Psoas muscle (tissue), 7 donors: ENCODE measurements at regions not wholly inside any gene's neighbourhood (a gene's known extent, or its start where the extent isn't known, plus 50 kb on each side); places are given as distances from the start of the nearest gene placed in this dataset.

ENCODE experiments used
- ATAC-seq, 4 donors: fragments of 200-7000 bp; cut with Tn5 transposase; one replicate each; pipeline ENCODE4 v1.9.1; 2020; ENCODE audit warnings: moderate library complexity in 3 of 4, mild to moderate bottlenecking in 2 of 4
- DNase-seq, 2 donors: peaks; one replicate each; pipeline ENCODE4 v3.0.0-alpha.2; 2020
- H3K27ac ChIP-seq: fragments of 200-600 bp; one replicate; pipeline ENCODE4 v1.8.0; 2022
- H3K27me3 ChIP-seq, 3 donors: fragments of 200-600 bp in 1 of 3; one replicate each; pipeline versions ENCODE4 v1.6.1 to v1.8.0; 2013 to 2022; ENCODE audit warnings: low read length in 2 of 3, mild to moderate bottlenecking in 2 of 3, moderate library complexity in 1 of 3; ENCODE audit not compliant: insufficient read depth in 3 of 3
- H3K36me3 ChIP-seq, 2 donors: fragments of 200-600 bp in 1 of 2; one replicate each; pipeline versions ENCODE4 v1.6.1 to v1.8.0; 2013 to 2022; ENCODE audit warnings: low read depth in 1 of 2, mild to moderate bottlenecking in 1 of 2, moderate library complexity in 1 of 2; ENCODE audit not compliant: insufficient read depth in 1 of 2
- H3K4me1 ChIP-seq: fragments of 200-600 bp; one replicate; pipeline ENCODE4 v1.8.0; 2022
- H3K4me3 ChIP-seq: fragments of 200-600 bp; one replicate; pipeline ENCODE4 v1.8.0; 2022; ENCODE audit warnings: mild to moderate bottlenecking
- H3K9me3 ChIP-seq: fragments of 200-600 bp; one replicate; pipeline ENCODE4 v1.8.0; 2022
- CTCF ChIP-seq: fragments of 200-600 bp; IDR thresholded peaks from one replicate; pipeline ENCODE4 v1.8.0; 2022; ENCODE audit warnings: antibody characterized with exemption
- WGBS, 3 donors: extraction: QIAGEN DNeasy Blood & Tissue Kit; methylation state at CpG; one replicate each; pipeline versions ENCODE4 v1.1.6 to v1.1.7; 2013; 5-methylcytosine and 5-hydroxymethylcytosine counted together
- intact Hi-C, 2 donors: fragments of 100-400 bp; cut with DNase I; formaldehyde crosslinking; loops; one replicate each; pipeline versions ENCODE4 v1.11.0 to v1.14.2; 2022
- donor health status: healthy with polysubstance abuse.
- donor health status: DM: no; HTN: no; CAD: no; lungs with moderate emphysema.
- donor health status: Bipolar disorder and iron deficiency.
- donor health status: healthy.
- donor health status: DM: yes; HTN: yes; CAD: no.
- donor health status: DM: no; HTN: no; CAD: no.
- donor health status: DM: yes; HTN: yes; CAD: no.

DNA sequence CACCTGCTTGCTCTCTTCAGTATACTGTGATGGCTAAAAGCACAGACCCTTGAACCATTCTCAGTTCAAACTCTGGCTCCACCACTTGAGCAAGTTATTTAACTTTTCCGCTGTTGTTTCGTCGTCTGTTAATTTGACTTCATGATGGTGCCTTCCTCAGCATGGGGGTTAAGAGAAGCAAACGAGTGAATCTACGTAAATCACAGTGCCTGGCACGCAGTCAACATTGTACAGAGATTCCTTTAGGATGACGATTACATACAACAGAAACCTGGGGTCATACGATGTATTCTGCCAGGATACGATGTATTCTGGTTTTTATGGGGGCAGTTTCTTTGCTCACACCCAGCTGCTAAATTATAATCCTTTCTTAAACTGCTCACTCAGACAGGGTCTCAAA lies 515.6 kb downstream of the CCDC171 start:
- no peak for TF ChIP-seq CTCF
- no peak for ATAC-seq
- WGBS, 3 donors: 70 to 83% (median 78%) methylated on average over 9 of the region's 9 CpGs
- Histone ChIP-seq H3K9me3 (no peaks in the 10 kb centered on the region), H3K4me1 (no peaks in the 10 kb centered on the region), H3K27me3 (no peaks in the 10 kb centered on the region), H3K27ac (no peak overlapping the region), H3K4me3 (no peak overlapping the region), H3K36me3 (no peaks in the 10 kb centered on the region)
- DNase-seq: no peak
- intact Hi-C loops: no loop called here

DNA sequence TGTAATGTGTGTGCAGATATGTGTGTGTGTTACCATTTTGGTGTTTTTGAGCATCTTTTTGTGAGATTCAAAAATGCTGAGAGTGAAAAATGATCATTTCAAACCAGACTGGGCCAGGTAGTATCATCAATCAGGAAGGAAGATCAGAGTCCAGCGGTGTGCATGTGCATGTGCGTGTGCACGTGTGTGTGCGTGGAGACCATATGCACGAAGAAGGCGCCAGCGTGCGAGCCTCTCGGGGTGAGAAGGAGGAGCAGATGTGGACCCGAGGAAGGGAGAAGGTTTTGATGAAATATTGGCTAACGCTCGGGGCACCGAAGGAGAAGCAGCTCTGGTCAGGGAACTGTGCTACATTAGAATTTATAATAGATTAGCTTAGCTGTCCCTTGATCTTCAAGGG lies 516.4 kb downstream of the CCDC171 start:
- Histone ChIP-seq H3K4me1 (no peaks in the 10 kb centered on the region), H3K27me3 (no peaks in the 10 kb centered on the region), H3K4me3 (no peak overlapping the region), H3K36me3 (no peaks in the 10 kb centered on the region), H3K27ac (no peak overlapping the region), H3K9me3 (no peaks in the 10 kb centered on the region)
- intact Hi-C loops: no loop called here
- TF ChIP-seq CTCF: no peak
- WGBS, 3 donors: 82 to 91% (median 86%) methylated on average over 13 of the region's 13 CpGs
- no peak for ATAC-seq
- no peak for DNase-seq

DNA sequence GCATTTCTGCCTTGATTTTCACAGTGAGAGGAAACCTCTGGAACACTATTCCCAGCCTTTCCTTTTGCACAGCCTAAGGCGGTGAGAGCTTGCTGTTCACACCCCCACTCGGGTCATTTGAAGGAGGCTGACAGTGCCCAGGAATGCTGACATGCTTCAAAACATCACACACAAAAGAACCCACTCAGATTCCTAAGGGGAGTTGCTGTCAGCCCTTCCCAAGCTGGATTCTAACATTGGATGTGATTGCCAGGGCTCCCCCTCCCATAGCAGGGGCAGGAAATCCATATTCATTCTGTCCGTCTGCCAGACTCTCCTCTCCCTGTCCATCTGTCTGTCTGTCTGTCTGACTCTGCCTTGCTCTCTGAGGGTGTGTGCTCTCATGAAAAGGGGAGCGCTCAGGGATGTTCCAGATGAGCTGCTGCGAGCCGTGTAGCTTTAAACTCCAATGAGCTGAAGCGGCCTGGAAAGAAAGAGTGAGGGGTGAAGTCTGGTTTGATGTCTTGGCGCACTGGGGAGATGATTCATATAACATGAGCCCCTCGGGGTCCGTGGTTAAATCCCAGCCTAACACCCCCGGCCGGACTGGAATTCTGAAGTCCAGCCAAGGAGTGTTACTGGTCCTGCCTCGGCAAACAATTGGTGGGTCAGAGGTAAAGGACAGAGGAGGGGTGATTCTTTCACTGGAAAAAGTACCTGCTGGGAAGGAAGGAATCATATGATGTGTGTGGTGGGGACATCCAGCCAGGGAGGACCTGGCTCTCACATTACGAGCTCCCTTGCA lies 517.0 kb downstream of the CCDC171 start:
- no peaks in the 10 kb centered on the region for H3K4me1 ChIP-seq
- no peak overlapping the region for H3K4me3 ChIP-seq
- TF ChIP-seq CTCF: no peak
- WGBS, 3 donors: 48 to 51% (median 48%) methylated on average over 14 of the region's 14 CpGs
- DNase-seq (no peak), ATAC-seq (no peak)
- H3K9me3 ChIP-seq: no peaks in the 10 kb centered on the region
- H3K27ac ChIP-seq: no peak overlapping the region
- H3K27me3 ChIP-seq: no peaks in the 10 kb centered on the region
- no peaks in the 10 kb centered on the region for H3K36me3 ChIP-seq
- intact Hi-C loops: loop anchor here in 1 of 2 donors (5.0 kb wide), 1 partner anchor 52 kb away; no protein-coding TSS in a partner anchor

DNA sequence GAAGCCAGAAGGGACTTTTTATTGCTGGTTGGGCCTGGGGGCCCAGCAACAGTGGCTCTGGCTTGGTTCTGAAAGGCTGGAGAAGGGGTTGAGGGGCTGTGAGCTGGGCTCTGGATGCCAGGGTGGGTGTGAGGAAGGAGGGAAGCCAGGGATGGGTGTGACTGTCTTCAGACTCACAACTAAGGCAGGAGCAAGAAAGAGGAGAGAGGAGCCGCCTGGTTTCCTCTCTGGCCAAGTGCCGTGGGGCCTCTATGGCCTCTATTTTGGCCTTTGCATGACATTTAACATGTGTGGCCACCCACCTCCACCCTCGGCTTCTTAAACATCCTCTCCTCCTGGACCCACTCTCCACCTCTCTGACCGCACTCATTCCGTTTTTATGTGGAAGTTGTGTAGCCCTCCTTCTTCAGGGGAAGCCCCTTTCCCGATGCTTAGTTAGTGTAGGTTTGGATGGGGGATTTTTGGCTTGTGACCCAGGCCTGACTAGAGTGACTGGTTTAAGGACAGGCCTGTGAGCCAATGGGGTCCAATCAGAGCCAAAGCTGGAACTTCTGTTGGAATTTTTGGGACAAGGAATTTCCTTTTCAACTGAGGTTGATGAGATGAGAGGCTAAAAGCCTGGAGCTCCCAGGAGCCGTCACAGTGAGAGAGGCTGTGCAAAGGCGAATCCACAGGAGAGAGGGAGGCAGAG lies 517.8 kb downstream of the CCDC171 start:
- Histone ChIP-seq H3K36me3 (no peaks in the 10 kb centered on the region), H3K9me3 (no peaks in the 10 kb centered on the region), H3K27ac (no peak overlapping the region), H3K4me3 (no peak overlapping the region), H3K4me1 (no peaks in the 10 kb centered on the region), H3K27me3 (no peaks in the 10 kb centered on the region)
- WGBS, 3 donors: 82 to 88% (median 85%) methylated on average over 8 of the region's 8 CpGs
- no peak for TF ChIP-seq CTCF
- DNase-seq (no peak), ATAC-seq (no peak)
- intact Hi-C loops: loop anchor here in 1 of 2 donors (5.0 kb wide), 1 partner anchor 52 kb away; no protein-coding TSS in a partner anchor
